ENCODE measurements at regions not wholly inside any gene's neighbourhood (a gene's known extent, or its start where the extent isn't known, plus 50 kb on each side); places are given as distances from the start of the nearest gene placed in this dataset.
A peak's percentile ranks its signal among the peaks of the same experiment; 100 is the strongest.

- DNase-seq = peak; percentile 51
- in situ Hi-C loops (cut with MboI; ENCODE audit: low pct_unique_long_range_greater_than_20kb, low sequenced_read_pairs) = loop anchor here (10.0 kb wide), 1 partner anchor 187 kb away; no protein-coding TSS in a partner anchor
Observed at GRCh38 chr7:106957766-106958165, 86.7 kb upstream of the PRKAR2B start.

- no peak for DNase-seq
- in situ Hi-C loops (cut with MboI; ENCODE audit: low pct_unique_long_range_greater_than_20kb, low sequenced_read_pairs) = loop anchor here (10.0 kb wide), 1 partner anchor 185 kb away; no protein-coding TSS in a partner anchor
Observed at GRCh38 chr7:106959753-106960152, 84.8 kb upstream of the PRKAR2B start.

GRCh38 chr7:106962751-106963150 is 81.8 kb upstream of the PRKAR2B start:
- no peak for DNase-seq
- in situ Hi-C loops (cut with MboI; ENCODE audit: low pct_unique_long_range_greater_than_20kb, low sequenced_read_pairs) = no loop called here

- DNase-seq = no peak
- in situ Hi-C loops (cut with MboI; ENCODE audit: low pct_unique_long_range_greater_than_20kb, low sequenced_read_pairs) = no loop called here
Observed at GRCh38 chr7:106964466-106964865, 80.0 kb upstream of the PRKAR2B start.

- in situ Hi-C loops (cut with MboI; ENCODE audit: low pct_unique_long_range_greater_than_20kb, low sequenced_read_pairs) = no loop called here
- no peak for DNase-seq
Observed at GRCh38 chr7:106965108-106965507, 79.4 kb upstream of the PRKAR2B start.

GRCh38 chr7:106966121-106966520 is 78.4 kb upstream of the PRKAR2B start:
- in situ Hi-C loops (cut with MboI; ENCODE audit: low pct_unique_long_range_greater_than_20kb, low sequenced_read_pairs) = no loop called here
- no peak for DNase-seq

- in situ Hi-C loops (cut with MboI; ENCODE audit: low pct_unique_long_range_greater_than_20kb, low sequenced_read_pairs) = no loop called here
- DNase-seq = no peak
Observed at GRCh38 chr7:106968160-106968559, 76.3 kb upstream of the PRKAR2B start.

GRCh38 chr7:106978425-106979420 is 65.8 kb upstream of the PRKAR2B start:
- in situ Hi-C loops (cut with MboI; ENCODE audit: low pct_unique_long_range_greater_than_20kb, low sequenced_read_pairs) = no loop called here
- DNase-seq = no peak

GRCh38 chr7:106979551-106980357 is 64.8 kb upstream of the PRKAR2B start:
- DNase-seq = no peak
- in situ Hi-C loops (cut with MboI; ENCODE audit: low pct_unique_long_range_greater_than_20kb, low sequenced_read_pairs) = no loop called here

- in situ Hi-C loops (cut with MboI; ENCODE audit: low pct_unique_long_range_greater_than_20kb, low sequenced_read_pairs) = no loop called here
- no peak for DNase-seq
Observed at GRCh38 chr7:106980358-106980685, 64.2 kb upstream of the PRKAR2B start.

GRCh38 chr7:106982415-106982814 is 62.1 kb upstream of the PRKAR2B start:
- in situ Hi-C loops (cut with MboI; ENCODE audit: low pct_unique_long_range_greater_than_20kb, low sequenced_read_pairs) = no loop called here
- DNase-seq = no peak

- DNase-seq = no peak
- in situ Hi-C loops (cut with MboI; ENCODE audit: low pct_unique_long_range_greater_than_20kb, low sequenced_read_pairs) = no loop called here
Observed at GRCh38 chr7:106984034-106984433, 60.5 kb upstream of the PRKAR2B start.

GRCh38 chr7:106986450-106986977 is 58.0 kb upstream of the PRKAR2B start:
- DNase-seq = no peak
- in situ Hi-C loops (cut with MboI; ENCODE audit: low pct_unique_long_range_greater_than_20kb, low sequenced_read_pairs) = no loop called here

GRCh38 chr7:106987777-106988176 is 56.7 kb upstream of the PRKAR2B start:
- in situ Hi-C loops (cut with MboI; ENCODE audit: low pct_unique_long_range_greater_than_20kb, low sequenced_read_pairs) = no loop called here
- no peak for DNase-seq

GRCh38 chr7:106992511-106992910 is 52.0 kb upstream of the PRKAR2B start:
- DNase-seq = no peak
- in situ Hi-C loops (cut with MboI; ENCODE audit: low pct_unique_long_range_greater_than_20kb, low sequenced_read_pairs) = no loop called here

All from KBM-7 (cell line).